Vagina (tissue), 2 donors: ENCODE measurements at regions not wholly inside any gene's neighbourhood (a gene's known extent, or its start where the extent isn't known, plus 50 kb on each side); places are given as distances from the start of the nearest gene placed in this dataset.

ENCODE experiments used
- DNase-seq, 2 donors: peaks; one replicate each; pipeline ENCODE4 v3.0.0-alpha.2; 2017; ENCODE audit errors: extremely low spot score in 2 of 2
- H3K27ac ChIP-seq: fragments of 200-600 bp; sonication (generic); one replicate; pipeline ENCODE4 v1.5.1; 2019
- H3K27me3 ChIP-seq: fragments of 200-600 bp; sonication (generic); one replicate; pipeline ENCODE4 v1.5.1; 2019
- H3K36me3 ChIP-seq, 2 donors: fragments of 200-600 bp; sonication (generic); one replicate each; pipeline ENCODE4 v1.5.1; 2017 to 2019
- H3K4me1 ChIP-seq: fragments of 200-600 bp; sonication (generic); one replicate; pipeline ENCODE4 v1.5.1; 2019
- H3K4me3 ChIP-seq, 2 donors: fragments of 200-600 bp; sonication (generic); 1 replicate in 1 of 2; 2 replicates in 1 of 2; pipeline ENCODE4 v1.5.1; 2016 to 2019
- H3K9me3 ChIP-seq: fragments of 200-600 bp; sonication (generic); one replicate; pipeline ENCODE4 v1.5.1; 2019
- POLR2A ChIP-seq, 2 donors: fragments of 450-650 bp; IDR thresholded peaks; one replicate each; pipeline ENCODE4 v1.6.1; 2017; ENCODE audit warnings: antibody characterized with exemption in 2 of 2, mild to moderate bottlenecking in 2 of 2, moderate library complexity in 2 of 2
- POLR2AphosphoS5 ChIP-seq, 2 donors: sonication (generic); formaldehyde crosslinking; IDR thresholded peaks; one replicate each; pipeline ENCODE4 v1.9.0; 2017; ENCODE audit warnings: antibody characterized with exemption in 2 of 2, mild to moderate bottlenecking in 2 of 2, low read depth in 1 of 2; ENCODE audit not compliant: insufficient read depth in 1 of 2
- intact Hi-C: fragments of 100-400 bp; cut with DNase I; formaldehyde crosslinking; loops from one replicate; pipeline ENCODE4 v1.15.1; 2023
- TF ChIP-seq, protein P1 (sequence below), 3 experiments: fragments of 450-650 bp in 2 of 3; fragments of 200-600 bp in 1 of 3; sonication (generic) in 1 of 3; IDR thresholded peaks; one replicate each; pipeline ENCODE4 v1.5.1; 2017 to 2019; ENCODE audit warnings: antibody characterized with exemption in 3 of 3, mild to moderate bottlenecking in 2 of 3, moderate library complexity in 2 of 3

DNA sequence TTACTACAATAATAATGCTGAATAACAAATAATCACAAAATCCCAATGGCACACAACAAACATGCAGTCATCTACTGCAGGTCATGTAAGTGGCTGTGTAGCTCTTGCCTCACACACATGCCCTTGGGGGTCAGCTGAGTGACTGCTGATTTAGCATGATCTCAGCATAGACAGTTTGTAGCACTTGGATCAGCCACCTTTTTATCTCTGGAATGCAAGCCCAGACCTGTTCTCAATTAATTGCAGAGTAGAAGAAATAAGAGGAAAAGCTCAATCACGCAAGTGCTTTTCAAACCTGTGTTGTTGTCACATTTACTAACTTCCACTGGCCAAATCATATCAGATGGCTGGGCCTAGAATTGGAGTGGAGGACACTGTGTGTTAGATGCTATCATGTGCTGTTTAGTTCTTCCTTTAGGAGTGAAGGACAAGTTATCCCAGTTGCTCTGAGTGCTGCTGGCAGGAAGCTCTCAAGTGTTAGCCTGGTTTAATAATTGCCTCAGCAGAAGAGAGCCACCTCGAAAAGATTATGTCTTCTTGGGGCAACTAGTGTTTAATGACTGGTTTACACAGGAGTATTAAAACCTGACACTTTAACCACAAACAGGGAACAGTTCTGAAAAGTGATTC is 128.3 kb upstream of the EPHA5 start:
- no peak overlapping the region for H3K27ac ChIP-seq
- no peaks in the 10 kb centered on the region for H3K27me3 ChIP-seq
- no peak overlapping the region for H3K4me3 ChIP-seq
- intact Hi-C loops: no loop called here
- TF ChIP-seq POLR2AphosphoS5 (IDR thresholded peaks at IDR 0.05; ENCODE audit: insufficient read depth in 1 of 2, low read depth in 1 of 2): no peak
- H3K4me1 ChIP-seq: no peaks in the 10 kb centered on the region
- DNase-seq: no peak
- H3K9me3 ChIP-seq: no peaks in the 10 kb centered on the region
- no peaks in the 10 kb centered on the region for H3K36me3 ChIP-seq

DNA sequence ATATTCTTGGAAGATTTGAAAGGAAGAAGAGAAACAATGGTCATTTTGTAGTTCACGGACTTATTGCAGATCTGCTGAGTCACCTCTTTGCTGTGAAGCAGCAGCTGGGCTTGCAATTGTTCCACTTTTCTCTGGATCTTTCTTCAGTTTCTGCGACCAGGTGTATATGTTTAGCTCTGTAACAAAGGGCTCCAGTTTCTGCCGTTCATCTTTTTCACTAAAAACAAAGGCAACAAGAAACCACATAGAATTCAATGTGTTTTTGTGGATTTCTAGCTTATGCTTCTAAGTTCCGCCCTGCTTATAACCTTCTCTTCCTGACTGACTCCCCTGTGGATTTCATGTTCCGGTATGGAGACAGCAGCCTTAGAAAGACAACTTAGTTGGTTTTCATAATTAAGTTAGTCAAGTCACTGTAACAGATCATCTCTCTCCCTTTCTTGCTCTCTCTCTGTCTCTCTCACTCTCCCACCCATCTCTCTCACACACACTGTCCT is 121.6 kb upstream of the EPHA5 start:
- no peaks in the 10 kb centered on the region for H3K27me3 ChIP-seq
- intact Hi-C loops: no loop called here
- TF ChIP-seq POLR2A (IDR thresholded peaks at IDR 0.05) (no peak), POLR2AphosphoS5 (IDR thresholded peaks at IDR 0.05; ENCODE audit: insufficient read depth in 1 of 2, low read depth in 1 of 2) (no peak)
- TF ChIP-seq, protein P1, sequence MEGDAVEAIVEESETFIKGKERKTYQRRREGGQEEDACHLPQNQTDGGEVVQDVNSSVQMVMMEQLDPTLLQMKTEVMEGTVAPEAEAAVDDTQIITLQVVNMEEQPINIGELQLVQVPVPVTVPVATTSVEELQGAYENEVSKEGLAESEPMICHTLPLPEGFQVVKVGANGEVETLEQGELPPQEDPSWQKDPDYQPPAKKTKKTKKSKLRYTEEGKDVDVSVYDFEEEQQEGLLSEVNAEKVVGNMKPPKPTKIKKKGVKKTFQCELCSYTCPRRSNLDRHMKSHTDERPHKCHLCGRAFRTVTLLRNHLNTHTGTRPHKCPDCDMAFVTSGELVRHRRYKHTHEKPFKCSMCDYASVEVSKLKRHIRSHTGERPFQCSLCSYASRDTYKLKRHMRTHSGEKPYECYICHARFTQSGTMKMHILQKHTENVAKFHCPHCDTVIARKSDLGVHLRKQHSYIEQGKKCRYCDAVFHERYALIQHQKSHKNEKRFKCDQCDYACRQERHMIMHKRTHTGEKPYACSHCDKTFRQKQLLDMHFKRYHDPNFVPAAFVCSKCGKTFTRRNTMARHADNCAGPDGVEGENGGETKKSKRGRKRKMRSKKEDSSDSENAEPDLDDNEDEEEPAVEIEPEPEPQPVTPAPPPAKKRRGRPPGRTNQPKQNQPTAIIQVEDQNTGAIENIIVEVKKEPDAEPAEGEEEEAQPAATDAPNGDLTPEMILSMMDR (IDR thresholded peaks at IDR 0.05): no peak
- no peak overlapping the region for H3K4me3 ChIP-seq
- H3K27ac ChIP-seq: no peak overlapping the region
- DNase-seq: no peak
- H3K9me3 ChIP-seq: no peaks in the 10 kb centered on the region
- H3K36me3 ChIP-seq: no peaks in the 10 kb centered on the region
- no peaks in the 10 kb centered on the region for H3K4me1 ChIP-seq

DNA sequence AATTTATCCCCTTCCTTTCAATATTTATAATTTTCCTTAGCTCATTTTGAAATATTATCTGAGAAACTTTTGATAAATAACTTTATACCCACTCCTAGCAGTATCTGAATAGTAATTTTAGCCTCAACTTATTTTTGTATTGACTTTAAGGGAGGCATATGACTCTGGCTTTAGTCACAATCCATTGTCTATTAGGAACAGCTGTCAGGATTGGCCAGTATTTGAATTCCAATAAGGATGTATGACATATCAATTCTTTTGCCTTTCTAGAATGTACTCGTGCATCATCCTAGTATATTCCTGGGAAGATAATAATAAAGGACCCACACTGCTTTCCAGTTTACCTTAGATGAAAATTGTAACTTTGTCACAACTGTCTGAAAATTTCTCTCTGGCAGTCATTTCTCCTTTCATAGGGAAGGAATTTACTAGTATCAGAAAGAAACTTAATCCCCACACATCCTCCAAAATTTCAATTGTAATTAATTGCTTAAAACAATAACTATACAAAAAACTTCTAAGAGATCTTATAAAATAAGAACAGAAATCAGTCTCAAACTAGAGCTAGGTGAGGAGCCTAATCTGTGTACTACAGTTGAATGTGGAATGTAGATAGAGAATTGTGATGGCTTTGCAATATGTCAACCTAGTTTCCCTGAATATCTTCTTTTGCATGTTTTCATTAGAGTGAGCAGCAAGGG is 121.0 kb upstream of the EPHA5 start:
- H3K9me3 ChIP-seq: no peaks in the 10 kb centered on the region
- intact Hi-C loops: no loop called here
- no peaks in the 10 kb centered on the region for H3K4me1 ChIP-seq
- TF ChIP-seq POLR2A (IDR thresholded peaks at IDR 0.05) (no peak), POLR2AphosphoS5 (IDR thresholded peaks at IDR 0.05; ENCODE audit: insufficient read depth in 1 of 2, low read depth in 1 of 2) (no peak)
- TF ChIP-seq, protein P1 (IDR thresholded peaks at IDR 0.05): no peak
- no peaks in the 10 kb centered on the region for H3K36me3 ChIP-seq
- H3K27ac ChIP-seq: no peak overlapping the region
- H3K27me3 ChIP-seq: no peaks in the 10 kb centered on the region
- H3K4me3 ChIP-seq: no peak overlapping the region
- DNase-seq: no peak

DNA sequence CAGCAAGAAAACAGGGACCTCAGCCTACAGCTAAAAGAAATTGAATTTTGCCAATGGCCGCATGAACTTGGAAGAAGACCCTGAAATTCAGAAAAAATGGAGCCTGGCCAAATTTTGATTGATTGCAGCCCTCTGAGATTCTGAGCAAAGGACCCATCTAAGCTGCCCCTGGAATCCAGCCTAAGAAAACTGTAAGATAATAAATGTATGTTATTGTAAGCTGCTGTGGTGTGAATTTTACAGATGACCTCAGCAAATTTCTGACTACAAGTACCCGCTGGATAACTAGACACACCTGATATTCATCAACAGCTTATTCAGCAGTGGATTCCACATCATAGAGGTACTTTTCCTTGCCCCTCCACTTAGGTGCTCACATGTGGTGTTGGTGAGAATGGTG is 119.5 kb upstream of the EPHA5 start:
- intact Hi-C loops: no loop called here
- no peaks in the 10 kb centered on the region for H3K4me1 ChIP-seq
- H3K27me3 ChIP-seq: no peaks in the 10 kb centered on the region
- no peaks in the 10 kb centered on the region for H3K36me3 ChIP-seq
- H3K9me3 ChIP-seq: no peaks in the 10 kb centered on the region
- TF ChIP-seq, protein P1 (IDR thresholded peaks at IDR 0.05): no peak
- no peak for TF ChIP-seq POLR2A (IDR thresholded peaks at IDR 0.05)
- no peak for TF ChIP-seq POLR2AphosphoS5 (IDR thresholded peaks at IDR 0.05; ENCODE audit: insufficient read depth in 1 of 2, low read depth in 1 of 2)
- no peak overlapping the region for H3K4me3 ChIP-seq
- no peak for DNase-seq
- no peak overlapping the region for H3K27ac ChIP-seq

DNA sequence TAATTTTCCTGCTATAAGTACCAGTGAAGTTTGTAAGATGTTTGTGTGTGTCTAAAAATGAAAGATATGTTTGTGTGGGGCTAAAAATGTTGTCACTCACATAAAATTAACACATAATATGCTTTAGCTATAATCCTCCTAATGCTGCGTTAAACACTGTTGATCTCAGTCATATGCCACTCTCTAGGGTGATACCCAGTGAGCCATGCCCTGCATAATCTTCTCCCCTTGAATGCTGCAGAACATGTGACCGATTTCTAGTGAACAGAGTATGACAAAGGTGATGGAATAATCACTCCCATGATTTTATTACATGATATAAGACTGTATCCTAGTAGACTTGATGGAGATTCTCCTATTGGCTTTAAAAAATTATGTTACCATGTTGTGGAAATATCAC is 119.1 kb upstream of the EPHA5 start:
- no peak for DNase-seq
- Histone ChIP-seq H3K27me3 (no peaks in the 10 kb centered on the region), H3K4me1 (no peaks in the 10 kb centered on the region), H3K4me3 (no peak overlapping the region), H3K27ac (no peak overlapping the region), H3K9me3 (no peaks in the 10 kb centered on the region), H3K36me3 (no peaks in the 10 kb centered on the region)
- intact Hi-C loops: no loop called here
- TF ChIP-seq, protein P1 (IDR thresholded peaks at IDR 0.05): no peak
- TF ChIP-seq POLR2AphosphoS5 (IDR thresholded peaks at IDR 0.05; ENCODE audit: insufficient read depth in 1 of 2, low read depth in 1 of 2) (no peak), POLR2A (IDR thresholded peaks at IDR 0.05) (no peak)
